ENCODE measurements at regions not wholly inside any gene's neighbourhood (a gene's known extent, or its start where the extent isn't known, plus 50 kb on each side); places are given as distances from the start of the nearest gene placed in this dataset.
"Not testable (repeated sequence)": the region's sequence is repeated elsewhere in the genome, so short reads cannot be mapped to it uniquely, and the experiment has no call there.

- Histone ChIP-seq H3K36me3 (ENCODE audit: insufficient read depth, low read depth, low read length) (no peaks in the 10 kb centered on the region), H3K9ac (ENCODE audit: low read depth, low read length) (no peak overlapping the region), H3K27me3 (ENCODE audit: insufficient read depth, low read length) (no peaks in the 10 kb centered on the region), H3K4me1 (ENCODE audit: insufficient read depth, low read length) (no peaks in the 10 kb centered on the region; the same call in 1 of the 2 replicates), H3K27ac (ENCODE audit: low read length) (no peak overlapping the region), H3K9me3 (ENCODE audit: insufficient read depth, low read depth, low read length) (no peaks in the 10 kb centered on the region), H3K4me3 (ENCODE audit: low read length) (no peak overlapping the region)
These were observed 87.3 kb upstream of the NAMPT start for GRCh38 chr7:106372126-106372525.

DNA sequence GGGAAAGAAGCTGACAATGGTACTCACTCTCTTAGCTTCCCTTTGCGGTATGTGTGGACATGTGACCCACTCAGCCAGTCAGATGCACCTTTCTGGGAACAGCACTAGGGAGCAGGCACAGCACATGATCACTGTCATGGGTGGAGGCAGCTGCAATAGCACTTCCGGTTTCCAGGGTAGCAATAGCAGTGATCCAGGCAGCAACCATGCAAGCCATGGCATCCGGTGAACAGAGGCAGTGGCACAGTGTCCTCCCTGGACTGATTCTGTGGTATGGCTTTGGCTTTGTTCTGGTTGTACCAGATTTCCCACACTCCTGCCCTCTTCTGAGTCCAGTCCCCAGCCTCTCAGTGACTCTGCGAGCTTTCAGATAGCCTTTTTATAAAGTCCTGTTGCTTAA lies 86.8 kb upstream of the NAMPT start:
- no peaks in the 10 kb centered on the region; the same call in 1 of the 2 replicates for H3K4me1 ChIP-seq (ENCODE audit: insufficient read depth, low read length)
- no peak overlapping the region for H3K9ac ChIP-seq (ENCODE audit: low read depth, low read length)
- no peak overlapping the region for H3K4me3 ChIP-seq (ENCODE audit: low read length)
- no peak overlapping the region for H3K27ac ChIP-seq (ENCODE audit: low read length)
- no peaks in the 10 kb centered on the region for H3K36me3 ChIP-seq (ENCODE audit: insufficient read depth, low read depth, low read length)
- H3K9me3 ChIP-seq (ENCODE audit: insufficient read depth, low read depth, low read length): no peaks in the 10 kb centered on the region
- H3K27me3 ChIP-seq (ENCODE audit: insufficient read depth, low read length): no peaks in the 10 kb centered on the region

DNA sequence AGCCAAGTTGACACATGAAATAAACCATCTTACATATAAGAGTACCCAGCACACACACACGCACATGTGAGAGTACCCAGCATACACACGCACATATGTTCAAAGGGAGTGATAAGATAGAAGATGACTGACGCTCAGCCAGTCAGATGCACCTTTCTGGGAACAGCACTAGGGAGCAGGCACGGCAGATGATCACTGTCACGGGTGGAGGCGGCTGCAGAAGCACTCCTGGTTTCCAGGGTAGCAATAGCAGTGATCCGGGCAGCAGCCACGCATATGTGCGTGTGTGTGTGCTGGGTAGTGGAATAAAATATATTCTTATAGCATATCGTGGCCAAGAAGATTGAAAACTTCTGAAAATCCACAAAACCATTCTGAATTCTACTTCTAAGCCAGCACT lies 85.8 kb upstream of the NAMPT start:
- no peaks in the 10 kb centered on the region; the same call in 1 of the 2 replicates for H3K4me1 ChIP-seq (ENCODE audit: insufficient read depth, low read length)

GRCh38 chr7:106369816-106370215 lies 85.0 kb upstream of the NAMPT start:
- H3K27ac ChIP-seq (ENCODE audit: low read length): no peak overlapping the region
- H3K36me3 ChIP-seq (ENCODE audit: insufficient read depth, low read depth, low read length): no peaks in the 10 kb centered on the region
- H3K4me3 ChIP-seq (ENCODE audit: low read length): no peak overlapping the region
- H3K9me3 ChIP-seq (ENCODE audit: insufficient read depth, low read depth, low read length): no peaks in the 10 kb centered on the region
- H3K9ac ChIP-seq (ENCODE audit: low read depth, low read length): no peak overlapping the region
- no peaks in the 10 kb centered on the region; the same call in 1 of the 2 replicates for H3K4me1 ChIP-seq (ENCODE audit: insufficient read depth, low read length)
- no peaks in the 10 kb centered on the region for H3K27me3 ChIP-seq (ENCODE audit: insufficient read depth, low read length)

More for the DNA sequence above, 85.8 kb upstream of the NAMPT start:
- H3K27ac ChIP-seq (ENCODE audit: low read length): no peak overlapping the region
- no peaks in the 10 kb centered on the region for H3K9me3 ChIP-seq (ENCODE audit: insufficient read depth, low read depth, low read length)
- no peak overlapping the region for H3K4me3 ChIP-seq (ENCODE audit: low read length)
- H3K27me3 ChIP-seq (ENCODE audit: insufficient read depth, low read length): no peaks in the 10 kb centered on the region
- no peaks in the 10 kb centered on the region for H3K36me3 ChIP-seq (ENCODE audit: insufficient read depth, low read depth, low read length)
- no peak overlapping the region for H3K9ac ChIP-seq (ENCODE audit: low read depth, low read length)

DNA sequence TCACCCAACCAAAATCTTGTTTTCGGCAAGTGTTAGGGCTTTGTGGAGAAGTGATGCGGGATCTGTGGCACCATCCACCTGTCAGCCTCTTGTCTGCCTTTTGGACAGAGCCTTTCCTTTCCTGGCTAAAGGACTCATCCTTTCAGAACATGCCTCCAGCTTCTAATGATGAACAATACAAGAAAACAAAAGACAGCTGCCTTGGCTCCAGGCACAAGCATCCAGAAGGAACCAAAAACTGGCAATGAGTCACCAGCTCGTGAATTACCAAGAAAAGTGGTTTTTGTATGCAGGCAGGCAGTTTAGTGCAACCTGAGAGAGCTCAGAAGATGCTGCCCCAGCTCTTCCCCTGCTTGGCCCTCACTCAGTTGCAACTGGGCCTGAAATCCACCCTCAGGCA lies 84.6 kb upstream of the NAMPT start:
- H3K36me3 ChIP-seq (ENCODE audit: insufficient read depth, low read depth, low read length): no peaks in the 10 kb centered on the region
- H3K9me3 ChIP-seq (ENCODE audit: insufficient read depth, low read depth, low read length): no peaks in the 10 kb centered on the region
- no peak overlapping the region for H3K9ac ChIP-seq (ENCODE audit: low read depth, low read length)
- H3K27ac ChIP-seq (ENCODE audit: low read length): no peak overlapping the region
- no peaks in the 10 kb centered on the region for H3K27me3 ChIP-seq (ENCODE audit: insufficient read depth, low read length)
- H3K4me1 ChIP-seq (ENCODE audit: insufficient read depth, low read length): no peaks in the 10 kb centered on the region; the same call in 1 of the 2 replicates
- H3K4me3 ChIP-seq (ENCODE audit: low read length): no peak overlapping the region

- Histone ChIP-seq H3K4me1 (ENCODE audit: insufficient read depth, low read length) (no peaks in the 10 kb centered on the region), H3K27ac (ENCODE audit: low read length) (no peak overlapping the region)
These were observed 82.9 kb upstream of the NAMPT start for GRCh38 chr7:106367664-106368063.

DNA sequence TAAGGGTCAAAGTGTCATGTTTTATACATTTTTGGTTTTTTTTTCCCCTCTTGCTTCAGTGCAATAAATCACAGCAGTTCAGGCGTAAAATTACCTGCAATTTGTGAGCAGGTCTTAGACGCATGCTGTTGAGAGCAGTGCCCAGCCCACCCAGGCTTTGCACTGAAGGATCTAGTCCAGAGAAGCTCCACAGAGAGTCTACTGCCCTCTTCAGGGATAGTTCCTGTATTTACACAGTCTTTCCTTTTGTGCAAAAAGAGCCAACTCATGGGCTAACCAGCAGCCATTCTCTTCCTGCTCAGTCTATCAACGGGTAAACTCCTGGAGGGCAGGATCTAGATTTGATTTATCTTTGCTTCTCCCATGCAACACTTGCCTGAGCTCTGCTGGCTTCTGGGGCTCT lies 82.2 kb upstream of the NAMPT start:
- no peaks in the 10 kb centered on the region for H3K4me1 ChIP-seq (ENCODE audit: insufficient read depth, low read length)

More at GRCh38 chr7:106367664-106368063, 82.9 kb upstream of the NAMPT start:
- Histone ChIP-seq H3K9ac (ENCODE audit: low read depth, low read length) (no peak overlapping the region), H3K4me3 (ENCODE audit: low read length) (no peak overlapping the region), H3K9me3 (ENCODE audit: insufficient read depth, low read depth, low read length) (no peaks in the 10 kb centered on the region), H3K27me3 (ENCODE audit: insufficient read depth, low read length) (no peaks in the 10 kb centered on the region), H3K36me3 (ENCODE audit: insufficient read depth, low read depth, low read length) (no peaks in the 10 kb centered on the region)

GRCh38 chr7:106365252-106366005 lies 80.6 kb upstream of the NAMPT start:
- Histone ChIP-seq H3K4me3 (ENCODE audit: low read length) (no peak overlapping the region), H3K9ac (ENCODE audit: low read depth, low read length) (no peak overlapping the region), H3K36me3 (ENCODE audit: insufficient read depth, low read depth, low read length) (no peaks in the 10 kb centered on the region), H3K9me3 (ENCODE audit: insufficient read depth, low read depth, low read length) (peaks cover 3% of the 10 kb centered on the region; the same call in 1 of the 2 replicates), H3K27me3 (ENCODE audit: insufficient read depth, low read length) (no peaks in the 10 kb centered on the region), H3K4me1 (ENCODE audit: insufficient read depth, low read length) (no peaks in the 10 kb centered on the region), H3K27ac (ENCODE audit: low read length) (no peak overlapping the region)

More for the DNA sequence above, 82.2 kb upstream of the NAMPT start:
- Histone ChIP-seq H3K4me3 (ENCODE audit: low read length) (no peak overlapping the region), H3K27me3 (ENCODE audit: insufficient read depth, low read length) (no peaks in the 10 kb centered on the region), H3K9me3 (ENCODE audit: insufficient read depth, low read depth, low read length) (no peaks in the 10 kb centered on the region), H3K9ac (ENCODE audit: low read depth, low read length) (no peak overlapping the region), H3K27ac (ENCODE audit: low read length) (no peak overlapping the region), H3K36me3 (ENCODE audit: insufficient read depth, low read depth, low read length) (no peaks in the 10 kb centered on the region)

DNA sequence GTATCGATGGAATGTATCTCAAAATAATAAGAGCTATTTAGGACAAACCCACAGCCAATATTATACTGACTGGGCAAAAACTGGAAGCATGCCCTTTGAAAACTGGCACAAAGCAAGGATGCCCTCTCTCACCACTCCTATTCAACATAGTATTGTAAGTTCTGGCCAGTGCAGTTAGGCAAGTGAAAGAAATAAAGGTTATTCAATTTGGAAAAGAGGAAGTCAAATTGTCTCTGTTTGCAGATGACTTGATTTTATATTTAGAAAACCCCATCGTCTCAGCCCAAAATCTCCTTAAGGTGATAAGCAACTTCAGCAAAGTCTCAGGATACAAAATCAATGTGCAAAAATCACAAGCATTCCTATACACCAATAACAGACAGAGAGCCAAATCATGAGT lies 77.7 kb upstream of the NAMPT start:
- not testable (repeated sequence) for H3K36me3 ChIP-seq (ENCODE audit: insufficient read depth, low read depth, low read length); H3K27ac ChIP-seq (ENCODE audit: low read length); H3K27me3 ChIP-seq (ENCODE audit: insufficient read depth, low read length); H3K9ac ChIP-seq (ENCODE audit: low read depth, low read length); H3K9me3 ChIP-seq (ENCODE audit: insufficient read depth, low read depth, low read length); H3K4me3 ChIP-seq (ENCODE audit: low read length); H3K4me1 ChIP-seq (ENCODE audit: insufficient read depth, low read length)

GRCh38 chr7:106358103-106358663 lies 73.4 kb upstream of the NAMPT start:
- H3K4me3 ChIP-seq (ENCODE audit: low read length): no peak overlapping the region
- no peaks in the 10 kb centered on the region for H3K36me3 ChIP-seq (ENCODE audit: insufficient read depth, low read depth, low read length)
- H3K27me3 ChIP-seq (ENCODE audit: insufficient read depth, low read length): no peaks in the 10 kb centered on the region
- peaks cover 3% of the 10 kb centered on the region; the same call in 1 of the 2 replicates for H3K9me3 ChIP-seq (ENCODE audit: insufficient read depth, low read depth, low read length)
- H3K4me1 ChIP-seq (ENCODE audit: insufficient read depth, low read length): no peaks in the 10 kb centered on the region
- H3K9ac ChIP-seq (ENCODE audit: low read depth, low read length): no peak overlapping the region
- no peak overlapping the region for H3K27ac ChIP-seq (ENCODE audit: low read length)

DNA sequence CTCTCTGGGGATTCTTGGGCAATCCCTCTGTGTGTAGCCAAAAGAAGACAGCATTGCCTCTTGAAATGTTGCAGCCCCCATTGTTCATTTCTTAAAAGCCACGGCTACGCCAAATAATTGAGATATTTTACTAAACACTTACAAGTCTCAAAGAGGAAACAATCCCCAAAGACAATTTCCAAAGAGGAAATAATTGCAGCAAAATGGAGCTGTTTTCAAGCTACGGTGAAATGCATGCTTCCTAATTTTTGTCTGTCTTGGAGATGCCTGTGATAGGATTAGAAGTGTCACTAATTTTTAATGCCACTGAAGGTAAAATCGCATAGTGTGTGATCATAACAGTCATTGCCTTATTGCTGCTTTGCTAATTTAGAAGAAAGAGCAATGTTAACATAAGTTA lies 72.9 kb upstream of the NAMPT start:
- Histone ChIP-seq H3K9me3 (ENCODE audit: insufficient read depth, low read depth, low read length) (peaks cover 3% of the 10 kb centered on the region; the same call in 1 of the 2 replicates), H3K4me3 (ENCODE audit: low read length) (no peak overlapping the region), H3K27me3 (ENCODE audit: insufficient read depth, low read length) (no peaks in the 10 kb centered on the region), H3K27ac (ENCODE audit: low read length) (no peak overlapping the region), H3K9ac (ENCODE audit: low read depth, low read length) (no peak overlapping the region), H3K36me3 (ENCODE audit: insufficient read depth, low read depth, low read length) (no peaks in the 10 kb centered on the region), H3K4me1 (ENCODE audit: insufficient read depth, low read length) (no peaks in the 10 kb centered on the region)

DNA sequence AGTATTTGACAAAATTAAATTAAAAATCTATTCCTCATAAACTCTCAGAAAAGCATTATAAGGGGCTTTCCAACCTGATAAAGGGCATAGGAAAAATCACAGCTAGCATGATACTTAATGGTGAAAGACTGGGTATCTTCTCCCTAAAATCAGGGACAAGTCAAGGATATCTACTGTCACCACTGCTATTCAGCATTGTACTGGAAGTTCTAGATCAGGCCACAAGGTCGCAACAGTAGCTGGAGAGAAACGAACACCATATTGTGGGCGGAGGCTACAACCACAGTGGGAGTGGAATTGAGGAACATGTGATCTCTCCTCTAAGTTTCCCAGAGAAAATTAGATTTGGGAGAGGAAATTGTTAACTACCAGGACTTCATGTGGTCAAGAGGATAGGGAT lies 70.0 kb upstream of the NAMPT start:
- H3K36me3 ChIP-seq (ENCODE audit: insufficient read depth, low read depth, low read length): no peaks in the 10 kb centered on the region
- H3K27me3 ChIP-seq (ENCODE audit: insufficient read depth, low read length): no peaks in the 10 kb centered on the region
- no peak overlapping the region for H3K27ac ChIP-seq (ENCODE audit: low read length)
- H3K4me1 ChIP-seq (ENCODE audit: insufficient read depth, low read length): no peaks in the 10 kb centered on the region
- H3K9me3 ChIP-seq (ENCODE audit: insufficient read depth, low read depth, low read length): no peaks in the 10 kb centered on the region
- no peak overlapping the region for H3K9ac ChIP-seq (ENCODE audit: low read depth, low read length)
- H3K4me3 ChIP-seq (ENCODE audit: low read length): no peak overlapping the region

Data from iPS-20b (cell line).